ENCODE measurements at regions not wholly inside any gene's neighbourhood (a gene's known extent, or its start where the extent isn't known, plus 50 kb on each side); places are given as distances from the start of the nearest gene placed in this dataset.

GRCh38 chr10:4294271-4294670 is 509.3 kb upstream of the KLF6 start:
- WGBS (ENCODE audit: low lambda C conversion rate, missing lambda C conversion rate): 96% methylated on average over 5 of the region's 5 CpGs
- TF ChIP-seq EZH2phosphoT487 (IDR thresholded peaks at IDR 0.05; ENCODE audit: low read depth, severe bottlenecking, unreplicated experiment) (no peak), CTCF (IDR thresholded peaks at IDR 0.05; ENCODE audit: poor library complexity) (no peak), EZH2 (IDR thresholded peaks at IDR 0.05; ENCODE audit: borderline replicate concordance) (no peak)
- no peaks in the 10 kb centered on the region for H3K9me2 ChIP-seq (replicated peaks; ENCODE audit: insufficient read depth)

GRCh38 chr10:4291990-4292389 is 507.0 kb upstream of the KLF6 start:
- TF ChIP-seq EZH2phosphoT487 (IDR thresholded peaks at IDR 0.05; ENCODE audit: low read depth, severe bottlenecking, unreplicated experiment) (no peak), EZH2 (IDR thresholded peaks at IDR 0.05; ENCODE audit: borderline replicate concordance) (no peak), CTCF (IDR thresholded peaks at IDR 0.05; ENCODE audit: poor library complexity) (no peak)
- H3K4me2 ChIP-seq: no peak overlapping the region

More at GRCh38 chr10:4294271-4294670, 509.3 kb upstream of the KLF6 start:
- Histone ChIP-seq H3K4me3 (no peak overlapping the region), H3K79me2 (no peaks in the 10 kb centered on the region), H2AFZ (no peak overlapping the region), H3K4me1 (ENCODE audit: insufficient read depth) (no peaks in the 10 kb centered on the region), H3K36me3 (replicated peaks; ENCODE audit: insufficient read depth, low read depth) (no peaks in the 10 kb centered on the region), H3K27ac (no peak overlapping the region), H3K4me2 (no peak overlapping the region), H4K20me1 (ENCODE audit: insufficient read depth, poor library complexity, severe bottlenecking) (no peaks in the 10 kb centered on the region), H3K9me3 (ENCODE audit: low read depth) (no peaks in the 10 kb centered on the region), H3K27me3 (no peaks in the 10 kb centered on the region)
- no peak for DNase-seq (ENCODE audit: low spot score)

GRCh38 chr10:4285121-4285520 is 500.1 kb upstream of the KLF6 start:
- Histone ChIP-seq H3K4me1 (ENCODE audit: insufficient read depth) (peaks cover 14% of the 10 kb centered on the region), H3K9me2 (replicated peaks; ENCODE audit: insufficient read depth) (no peaks in the 10 kb centered on the region), H3K9me3 (ENCODE audit: low read depth) (no peaks in the 10 kb centered on the region), H3K4me3 (no peak overlapping the region), H3K27me3 (no peaks in the 10 kb centered on the region), H3K36me3 (replicated peaks; ENCODE audit: insufficient read depth, low read depth) (no peaks in the 10 kb centered on the region), H2AFZ (no peak overlapping the region), H4K20me1 (ENCODE audit: insufficient read depth, poor library complexity, severe bottlenecking) (no peaks in the 10 kb centered on the region), H3K27ac (no peak overlapping the region), H3K4me2 (no peak overlapping the region), H3K79me2 (no peaks in the 10 kb centered on the region)
- 77% methylated on average over 6 of the region's 6 CpGs for WGBS (ENCODE audit: low lambda C conversion rate, missing lambda C conversion rate)
- DNase-seq (ENCODE audit: low spot score): no peak
- no peak for TF ChIP-seq EZH2 (IDR thresholded peaks at IDR 0.05; ENCODE audit: borderline replicate concordance)
- TF ChIP-seq EZH2phosphoT487 (IDR thresholded peaks at IDR 0.05; ENCODE audit: low read depth, severe bottlenecking, unreplicated experiment): no peak
- no peak for TF ChIP-seq CTCF (IDR thresholded peaks at IDR 0.05; ENCODE audit: poor library complexity)

More at GRCh38 chr10:4291990-4292389, 507.0 kb upstream of the KLF6 start:
- no peaks in the 10 kb centered on the region for H3K27me3 ChIP-seq
- H3K36me3 ChIP-seq (replicated peaks; ENCODE audit: insufficient read depth, low read depth): no peaks in the 10 kb centered on the region
- H3K4me3 ChIP-seq: no peak overlapping the region
- no peaks in the 10 kb centered on the region for H3K9me2 ChIP-seq (replicated peaks; ENCODE audit: insufficient read depth)
- WGBS (ENCODE audit: low lambda C conversion rate, missing lambda C conversion rate): 96% methylated on average over 6 of the region's 6 CpGs
- no peak overlapping the region for H3K27ac ChIP-seq
- no peak for DNase-seq (ENCODE audit: low spot score)
- H4K20me1 ChIP-seq (ENCODE audit: insufficient read depth, poor library complexity, severe bottlenecking): no peaks in the 10 kb centered on the region
- H3K79me2 ChIP-seq: no peaks in the 10 kb centered on the region
- H2AFZ ChIP-seq: no peak overlapping the region
- no peaks in the 10 kb centered on the region for H3K4me1 ChIP-seq (ENCODE audit: insufficient read depth)
- H3K9me3 ChIP-seq (ENCODE audit: low read depth): no peaks in the 10 kb centered on the region
